WTC11 (cell line): ENCODE measurements at regions not wholly inside any gene's neighbourhood (a gene's known extent, or its start where the extent isn't known, plus 50 kb on each side); places are given as distances from the start of the nearest gene placed in this dataset.

ENCODE experiments used
- ATAC-seq: fragments of 200-7000 bp; cut with Tn5 transposase; 2 replicates; pipeline ENCODE4 v1.10.0; 2021; ENCODE audit warnings: mild to moderate bottlenecking, moderate library complexity
- CTCF ChIA-PET: fragments of 300-600 bp; sonication (Branson Sonifier 250); formaldehyde crosslinking; loops from one replicate; lab custom pipeline; 2021; ENCODE audit warnings: antibody characterized with exemption; lab: Charles Lee
- POLR2A ChIA-PET: fragments of 350-600 bp; sonication (Branson Sonifier 250); formaldehyde crosslinking; loops from one replicate; lab custom pipeline; 2021; ENCODE audit warnings: antibody characterized with exemption; lab: Charles Lee
- DNase-seq: peaks from one replicate; pipeline ENCODE4 v3.0.0; 2021; ENCODE audit warnings: low spot score
- H3K27ac Mint-ChIP-seq: 2 replicates; pipeline ENCODE4 v1.8.0; 2021; ENCODE audit warnings: mixed read lengths
- H3K27me3 Mint-ChIP-seq: 2 replicates; pipeline ENCODE4 v1.8.0; 2021; ENCODE audit warnings: low read depth, mild to moderate bottlenecking, moderate library complexity, mixed read lengths
- H3K36me3 Mint-ChIP-seq: 2 replicates; pipeline ENCODE4 v1.8.0; 2021; ENCODE audit warnings: mixed read lengths
- H3K4me1 Mint-ChIP-seq: 2 replicates; pipeline ENCODE4 v1.8.0; 2022; ENCODE audit warnings: mixed read lengths
- H3K4me3 Mint-ChIP-seq: 2 replicates; pipeline ENCODE4 v1.8.0; 2021; ENCODE audit warnings: mild to moderate bottlenecking, moderate library complexity, mixed read lengths
- H3K9me3 Mint-ChIP-seq: 2 replicates; pipeline ENCODE4 v1.8.0; 2021; ENCODE audit warnings: mixed read lengths
- CREB1 ChIP-seq: sonication (generic); formaldehyde crosslinking; IDR thresholded peaks from 2 replicates; pipeline ENCODE4 v1.8.0; 2023; ENCODE audit warnings: mild to moderate bottlenecking, missing genetic modification reagents
- E2F1 ChIP-seq: sonication (generic); formaldehyde crosslinking; IDR thresholded peaks from 2 replicates; pipeline ENCODE4 v1.8.0; 2022; ENCODE audit warnings: mild to moderate bottlenecking, missing genetic modification reagents
- ETV6 ChIP-seq: sonication (generic); formaldehyde crosslinking; IDR thresholded peaks from 2 replicates; pipeline ENCODE4 v1.8.1; 2022; ENCODE audit warnings: mild to moderate bottlenecking, missing genetic modification reagents
- FOXJ3 ChIP-seq: sonication (generic); formaldehyde crosslinking; IDR thresholded peaks from 2 replicates; pipeline ENCODE4 v1.9.0; 2021; ENCODE audit warnings: missing genetic modification reagents, mild to moderate bottlenecking, borderline replicate concordance
- FOXK1 ChIP-seq: sonication (generic); formaldehyde crosslinking; IDR thresholded peaks from 2 replicates; pipeline ENCODE4 v1.8.0; 2022; ENCODE audit warnings: mild to moderate bottlenecking, moderate library complexity, missing genetic modification reagents
- GRHL2 ChIP-seq: fragments of 250-450 bp; sonication (Bioruptor Pico); IDR thresholded peaks from 2 replicates; pipeline ENCODE4 v1.8.0; 2022; ENCODE audit warnings: mild to moderate bottlenecking, moderate library complexity; ENCODE audit not compliant: insufficient replicate concordance, severe bottlenecking
- MAX ChIP-seq: sonication (generic); formaldehyde crosslinking; IDR thresholded peaks from 2 replicates; pipeline ENCODE4 v1.8.0; 2022; ENCODE audit warnings: mild to moderate bottlenecking, missing genetic modification reagents
- NFATC4 ChIP-seq: fragments of 250-450 bp; sonication (Bioruptor Pico); IDR thresholded peaks from 2 replicates; pipeline ENCODE4 v1.9.0; 2021; ENCODE audit warnings: mild to moderate bottlenecking
- NFYB ChIP-seq: sonication (generic); formaldehyde crosslinking; conservative IDR thresholded peaks from 2 replicates; pipeline ENCODE4 v1.8.0; 2022; ENCODE audit warnings: low read depth, missing genetic modification reagents
- PRDM15 ChIP-seq: sonication (generic); formaldehyde crosslinking; IDR thresholded peaks from 2 replicates; pipeline ENCODE4 v1.8.0; 2022; ENCODE audit warnings: missing genetic modification reagents
- SMAD3 ChIP-seq: sonication (generic); formaldehyde crosslinking; IDR thresholded peaks from 2 replicates; pipeline ENCODE4 v1.8.0; 2022; ENCODE audit warnings: missing genetic modification reagents, mild to moderate bottlenecking, borderline replicate concordance
- SMAD4 ChIP-seq: sonication (generic); formaldehyde crosslinking; IDR thresholded peaks from 2 replicates; pipeline ENCODE4 v1.8.0; 2022; ENCODE audit warnings: mild to moderate bottlenecking, missing genetic modification reagents
- STAT6 ChIP-seq: sonication (generic); formaldehyde crosslinking; conservative IDR thresholded peaks from 2 replicates; pipeline ENCODE4 v1.8.1; 2023; ENCODE audit warnings: mild to moderate bottlenecking, low read depth, missing genetic modification reagents, moderate library complexity
- TEAD1 ChIP-seq: sonication (generic); formaldehyde crosslinking; IDR thresholded peaks from 2 replicates; pipeline ENCODE4 v1.8.0; 2022; ENCODE audit warnings: mild to moderate bottlenecking, missing genetic modification reagents
- ZNF232 ChIP-seq: sonication (generic); formaldehyde crosslinking; IDR thresholded peaks from 2 replicates; pipeline ENCODE4 v1.8.0; 2022; ENCODE audit warnings: mild to moderate bottlenecking, missing genetic modification reagents
- ZNF396 ChIP-seq: fragments of 250-450 bp; sonication (Bioruptor Pico); IDR thresholded peaks from 2 replicates; pipeline ENCODE4 v1.8.0; 2021; ENCODE audit warnings: mild to moderate bottlenecking, moderate library complexity, borderline replicate concordance
- ZNF512 ChIP-seq: sonication (generic); formaldehyde crosslinking; IDR thresholded peaks from 2 replicates; pipeline ENCODE4 v1.8.1; 2022; ENCODE audit warnings: missing genetic modification reagents, borderline replicate concordance

- POLR2A ChIA-PET, result interaction anchor here (0.7 kb wide), 1 partner anchor 468 kb away, joined by 4 read pairs; no protein-coding TSS in a partner anchor
- DNase-seq (no peak), ATAC-seq (no peak)
- Mint-ChIP-seq H3K9me3 (peaks cover 9% of the 10 kb centered on the region), H3K36me3 (peaks cover 6% of the 10 kb centered on the region; the same call in 1 of the 2 replicates), H3K4me3 (no peak overlapping the region), H3K27me3 (no peaks in the 10 kb centered on the region; the same call in 1 of the 2 replicates), H3K4me1 (peaks cover 14% of the 10 kb centered on the region), H3K27ac (no peak overlapping the region)
- TF ChIP-seq TEAD1 (CRISPR knock-in tag), result no peak
- TF ChIP-seq SMAD3 (CRISPR knock-in tag), result no peak
- TF ChIP-seq PRDM15, result no peak
- CTCF ChIA-PET, result no interaction called here
These were observed 918.6 kb upstream of the AUTS2 start for GRCh38 chr7:68679459-68680234.

GRCh38 chr7:68680235-68680872 lies 917.9 kb upstream of the AUTS2 start:
- CTCF ChIA-PET, result no interaction called here
- no peak for ATAC-seq
- no peak for DNase-seq
- Mint-ChIP-seq H3K27me3 (no peaks in the 10 kb centered on the region; the same call in 1 of the 2 replicates), H3K9me3 (peaks cover 8% of the 10 kb centered on the region), H3K4me3 (no peak overlapping the region), H3K36me3 (peaks cover 5% of the 10 kb centered on the region; the same call in 1 of the 2 replicates), H3K4me1 (peaks cover 18% of the 10 kb centered on the region), H3K27ac (no peak overlapping the region)
- POLR2A ChIA-PET, result no interaction called here
- TF ChIP-seq ETV6 (CRISPR knock-in tag) (no peak), GRHL2 (CRISPR knock-in tag) (no peak), NFYB (CRISPR knock-in tag) (no peak), ZNF512 (CRISPR knock-in tag) (peak; percentile 75; the same call in 1 of the 2 replicates)

- Mint-ChIP-seq H3K36me3 (no peaks in the 10 kb centered on the region), H3K4me3 (no peak overlapping the region), H3K4me1 (peaks cover 26% of the 10 kb centered on the region)
- ChIA-PET CTCF (no interaction called here), POLR2A (interaction anchor here (0.6 kb wide), 1 partner anchor 57 kb away, joined by 7 read pairs; no protein-coding TSS in a partner anchor)
- no peak for DNase-seq
- TF ChIP-seq SMAD3 (CRISPR knock-in tag) (no peak), STAT6 (CRISPR knock-in tag) (no peak), E2F1 (CRISPR knock-in tag) (no peak), FOXJ3 (CRISPR knock-in tag) (no peak), ZNF232 (no peak), FOXK1 (CRISPR knock-in tag) (no peak), MAX (CRISPR knock-in tag) (no peak), CREB1 (CRISPR knock-in tag) (no peak), NFATC4 (no peak), SMAD4 (CRISPR knock-in tag) (no peak), ZNF396 (CRISPR knock-in tag) (no peak)
- TF ChIP-seq, all 79 proteins: peak for 0
- H3K27me3 Mint-ChIP-seq, result no peaks in the 10 kb centered on the region
- H3K27ac Mint-ChIP-seq, result no peak overlapping the region
- H3K9me3 Mint-ChIP-seq, result no peaks in the 10 kb centered on the region
- ATAC-seq, result no peak
These were observed 915.4 kb upstream of the AUTS2 start for GRCh38 chr7:68682910-68683309.
